ENCODE measurements at regions not wholly inside any gene's neighbourhood (a gene's known extent, or its start where the extent isn't known, plus 50 kb on each side); places are given as distances from the start of the nearest gene placed in this dataset.

DNA sequence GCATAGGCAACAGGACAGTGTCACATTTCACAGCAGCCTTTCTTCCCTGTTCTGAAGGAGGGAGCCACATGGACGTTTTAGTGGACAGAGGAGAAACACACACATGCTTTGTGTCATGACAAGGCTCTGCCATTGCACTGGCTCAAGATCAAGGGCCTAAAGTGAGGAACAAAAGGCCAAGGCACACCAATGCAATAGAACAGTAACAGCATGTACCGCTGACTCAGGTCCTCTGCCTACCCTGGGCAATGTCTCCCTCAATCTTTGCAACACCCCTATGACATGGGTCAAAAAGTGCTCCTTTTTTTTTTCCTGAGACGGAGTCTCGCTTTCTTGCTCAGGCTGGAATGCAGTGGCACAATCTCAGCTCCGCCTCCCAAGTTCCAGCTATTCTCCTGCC lies 57.8 kb upstream of the SDK1 start:
- no peak for DNase-seq (ENCODE audit: extremely low read depth, low read depth)
- TF ChIP-seq CTCF (IDR thresholded peaks at IDR 0.05; ENCODE audit: low read depth, low read length, missing control alignments) = no peak
- no peak overlapping the region for H3K4me3 ChIP-seq (replicated peaks; ENCODE audit: low read depth, low read length)

DNA sequence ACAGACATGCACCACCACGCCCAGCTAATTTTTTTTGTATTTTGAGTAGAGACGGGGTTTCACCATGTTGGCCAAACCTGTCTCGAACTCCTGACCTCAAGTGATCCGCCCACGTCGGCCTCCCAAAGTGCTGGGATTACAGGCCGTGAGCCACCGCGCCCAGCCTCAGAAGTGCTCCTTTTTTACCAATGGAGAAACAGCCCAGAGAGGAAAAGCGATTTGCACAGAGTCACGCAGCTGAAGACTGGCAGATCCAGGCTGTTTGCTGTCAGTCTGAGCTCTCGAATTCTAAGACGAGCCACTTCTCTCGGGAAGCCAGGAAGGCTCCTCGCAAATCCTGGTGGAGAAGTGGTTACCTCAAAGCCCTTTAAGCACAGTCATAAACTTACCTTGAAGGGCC lies 57.4 kb upstream of the SDK1 start:
- no peak overlapping the region for H3K4me3 ChIP-seq (replicated peaks; ENCODE audit: low read depth, low read length)
- no peak for TF ChIP-seq CTCF (IDR thresholded peaks at IDR 0.05; ENCODE audit: low read depth, low read length, missing control alignments)
- DNase-seq (ENCODE audit: extremely low read depth, low read depth) = no peak

GRCh38 chr7:3244241-3244814 lies 56.7 kb upstream of the SDK1 start:
- no peak overlapping the region for H3K4me3 ChIP-seq (replicated peaks; ENCODE audit: low read depth, low read length)
- TF ChIP-seq CTCF (IDR thresholded peaks at IDR 0.05; ENCODE audit: low read depth, low read length, missing control alignments) = no peak
- peak; percentile 85 for DNase-seq (ENCODE audit: extremely low read depth, low read depth)

DNA sequence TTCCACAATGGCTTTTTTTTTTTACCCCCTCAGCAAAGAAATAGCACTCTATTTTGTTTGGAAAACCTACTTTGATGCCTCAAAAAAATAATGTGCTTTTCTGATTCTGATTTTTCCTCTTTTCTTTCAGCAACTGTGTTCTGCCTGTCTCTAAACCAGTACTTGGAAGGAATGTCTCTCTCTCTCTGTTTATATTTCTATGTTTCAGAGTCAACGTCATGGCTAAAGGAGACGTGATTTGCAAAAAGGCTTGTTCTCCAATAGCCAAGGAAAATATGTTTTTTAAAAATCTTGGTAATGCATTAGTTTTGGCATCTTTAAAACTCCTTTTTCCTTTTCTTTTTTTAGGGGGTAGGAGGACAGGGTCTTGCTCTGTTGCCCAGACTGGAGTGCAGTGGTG lies 56.0 kb upstream of the SDK1 start:
- no peak for DNase-seq (ENCODE audit: extremely low read depth, low read depth)
- no peak overlapping the region for H3K4me3 ChIP-seq (replicated peaks; ENCODE audit: low read depth, low read length)
- TF ChIP-seq CTCF (IDR thresholded peaks at IDR 0.05; ENCODE audit: low read depth, low read length, missing control alignments) = no peak

DNA sequence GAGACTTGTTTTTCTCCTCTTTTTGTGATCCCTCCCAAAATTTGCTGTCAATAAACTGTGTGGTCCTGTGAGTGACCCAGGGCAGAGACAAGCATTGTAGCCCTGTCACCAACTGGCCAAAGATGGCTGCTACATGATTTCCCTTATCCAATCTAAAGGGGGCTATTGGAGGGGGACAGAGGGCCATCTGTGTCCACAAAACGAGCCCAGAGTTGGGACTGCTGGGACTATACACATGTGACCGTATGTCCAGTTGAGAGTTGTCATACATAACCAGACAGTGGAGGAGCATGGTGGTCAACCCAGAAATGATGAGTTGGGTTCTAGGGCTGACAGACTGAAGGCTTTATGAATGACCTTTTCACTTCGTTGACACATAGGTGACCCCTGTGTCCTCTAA lies 55.3 kb upstream of the SDK1 start:
- no peak for TF ChIP-seq CTCF (IDR thresholded peaks at IDR 0.05; ENCODE audit: low read depth, low read length, missing control alignments)
- H3K4me3 ChIP-seq (replicated peaks; ENCODE audit: low read depth, low read length) = no peak overlapping the region
- DNase-seq (ENCODE audit: extremely low read depth, low read depth) = no peak

DNA sequence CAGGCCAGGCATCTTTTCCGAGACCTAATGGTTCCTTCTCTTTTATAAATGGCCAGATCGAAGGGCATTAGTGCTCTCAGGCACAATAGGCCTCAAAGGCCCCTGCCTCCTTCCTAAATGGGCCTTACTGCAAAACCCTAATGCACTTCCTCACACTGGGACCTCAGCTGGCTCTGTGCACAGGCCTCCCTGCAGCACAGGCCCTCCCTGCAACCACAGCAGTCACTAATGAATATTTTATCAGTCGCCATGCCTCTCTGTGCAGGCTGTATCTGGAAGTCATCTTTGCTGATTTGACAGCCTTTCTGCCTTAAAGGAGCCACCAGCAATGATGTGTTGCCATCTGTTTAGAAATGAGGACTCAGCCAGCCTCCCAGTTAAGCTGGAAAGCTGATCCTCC lies 54.9 kb upstream of the SDK1 start:
- TF ChIP-seq CTCF (IDR thresholded peaks at IDR 0.05; ENCODE audit: low read depth, low read length, missing control alignments) = no peak
- no peak for DNase-seq (ENCODE audit: extremely low read depth, low read depth)
- no peak overlapping the region for H3K4me3 ChIP-seq (replicated peaks; ENCODE audit: low read depth, low read length)

DNA sequence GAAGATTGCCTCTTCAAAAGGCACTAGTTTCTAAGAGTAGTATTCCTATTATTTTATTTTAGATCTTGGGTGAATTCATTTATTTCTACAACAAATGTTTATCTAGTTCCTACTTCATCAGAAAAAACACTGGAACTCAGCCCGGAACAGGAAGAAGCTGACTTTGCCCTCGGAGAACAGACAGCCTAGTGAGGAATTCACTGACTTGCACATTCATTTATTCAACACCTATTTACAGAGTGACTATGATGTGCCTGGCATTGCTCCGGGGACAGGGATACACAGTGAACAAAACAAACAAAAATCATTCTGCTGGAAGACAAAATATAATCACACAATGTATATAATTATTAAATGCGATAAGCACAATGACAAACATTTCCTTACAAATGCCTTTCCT lies 54.4 kb upstream of the SDK1 start:
- no peak overlapping the region for H3K4me3 ChIP-seq (replicated peaks; ENCODE audit: low read depth, low read length)
- DNase-seq (ENCODE audit: extremely low read depth, low read depth) = no peak
- no peak for TF ChIP-seq CTCF (IDR thresholded peaks at IDR 0.05; ENCODE audit: low read depth, low read length, missing control alignments)

Measured in HFF-Myc (cell line).